Ovary (tissue), 7 donors: ENCODE measurements at regions not wholly inside any gene's neighbourhood (a gene's known extent, or its start where the extent isn't known, plus 50 kb on each side); places are given as distances from the start of the nearest gene placed in this dataset.

Source experiments
- DNase-seq, 5 donors: peaks; one replicate each; pipeline ENCODE4 v3.0.0-alpha.2; 2019 to 2020
- H3K27ac ChIP-seq, 2 donors: fragments of 200-600 bp; one replicate each; pipeline versions ENCODE4 v1.5.1 to v1.8.0; 2019 to 2022
- H3K27me3 ChIP-seq: fragments of 200-600 bp; one replicate; pipeline ENCODE4 v1.8.0; 2022
- H3K36me3 ChIP-seq: fragments of 200-600 bp; sonication (generic); one replicate; pipeline ENCODE4 v1.5.1; 2019
- H3K4me1 ChIP-seq: one replicate; pipeline ENCODE4 v1.8.1; 2013; ENCODE audit warnings: mild to moderate bottlenecking, moderate library complexity; ENCODE audit not compliant: insufficient read depth
- H3K4me3 ChIP-seq: fragments of 200-600 bp; sonication (generic); one replicate; pipeline ENCODE4 v1.5.1; 2017
- H3K9me3 ChIP-seq, 2 donors: fragments of 200-600 bp in 1 of 2; sonication (generic) in 1 of 2; one replicate each; pipeline versions ENCODE4 v1.5.1 to v1.8.1; 2013 to 2019; ENCODE audit warnings: mild to moderate bottlenecking in 1 of 2, moderate library complexity in 1 of 2
- CTCF ChIP-seq, 3 donors: fragments of 450-650 bp in 2 of 3; fragments of 200-600 bp in 1 of 3; IDR thresholded peaks; one replicate each; pipeline versions ENCODE4 v1.5.1 to v1.8.0; 2016 to 2022; ENCODE audit warnings: antibody characterized with exemption in 3 of 3, mild to moderate bottlenecking in 1 of 3
- EP300 ChIP-seq: sonication (generic); formaldehyde crosslinking; IDR thresholded peaks from one replicate; pipeline ENCODE4 v1.6.1; 2017; ENCODE audit warnings: antibody characterized with exemption
- POLR2A ChIP-seq: fragments of 450-650 bp; IDR thresholded peaks from one replicate; pipeline ENCODE4 v1.6.1; 2017; ENCODE audit warnings: antibody characterized with exemption, mild to moderate bottlenecking, moderate library complexity
- WGBS, 3 donors: extraction: QIAGEN DNeasy Blood & Tissue Kit in 1 of 3; methylation state at CpG; one replicate each; pipeline versions ENCODE4 v1.1.5 to v1.1.7; 2013 to 2017; 5-methylcytosine and 5-hydroxymethylcytosine counted together
- intact Hi-C, 4 donors: fragments of 100-400 bp; cut with DNase I; formaldehyde crosslinking; loops; one replicate each; pipeline versions ENCODE4 v1.11.0 to v1.15.1; 2022 to 2023
- donor health status: DM: no; HTN: no; CAD: no; lungs with moderate emphysema.
- donor health status: DM: no; HTN: no; CAD: no.
- donor health status: Bipolar disorder and iron deficiency.
- donor health status: DM: no; HTN: no; CAD: no.
- donor health status: DM: yes; HTN: yes; CAD: no.

DNA sequence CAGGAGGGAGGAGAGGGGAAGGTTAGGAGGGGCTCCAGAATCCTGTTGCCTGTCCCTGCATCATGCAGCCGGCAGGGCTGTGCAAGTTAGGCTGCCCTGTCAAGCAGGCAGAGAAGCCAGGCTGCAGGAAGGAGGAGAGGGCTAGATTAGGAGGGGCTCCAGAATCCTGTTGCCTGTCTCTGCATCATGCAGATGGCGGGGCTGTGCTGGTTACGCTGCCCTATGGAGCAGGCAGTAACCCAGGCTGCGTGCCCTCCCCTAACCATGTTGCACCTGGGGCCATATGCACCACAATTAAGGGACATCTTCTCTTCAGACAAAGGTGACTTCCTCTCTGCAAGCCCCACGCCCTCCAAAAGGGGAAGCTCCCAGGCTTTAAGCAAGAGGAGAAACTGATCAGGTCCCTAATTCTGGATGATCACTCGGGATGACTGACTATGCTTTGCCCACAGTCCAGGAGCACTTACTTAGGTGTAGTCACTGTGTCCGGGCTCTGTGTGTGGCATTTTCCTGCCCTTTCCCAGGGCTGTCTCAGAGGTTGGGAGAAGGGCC is 457.4 kb downstream of the SETD4 start:
- Histone ChIP-seq H3K27ac (no peak overlapping the region), H3K27me3 (no peaks in the 10 kb centered on the region), H3K36me3 (no peaks in the 10 kb centered on the region), H3K4me3 (no peak overlapping the region), H3K9me3 (no peaks in the 10 kb centered on the region), H3K4me1 (no peaks in the 10 kb centered on the region)
- 74 to 92% (median 89%) methylated on average over 7 of the region's 7 CpGs for WGBS, 3 donors
- no peak for DNase-seq
- TF ChIP-seq POLR2A (no peak), EP300 (no peak), CTCF (IDR thresholded peaks at IDR 0.05) (no peak)
- intact Hi-C loops, result loop anchor here in 1 of 4 donors (10.0 kb wide), 1 partner anchor 58 kb away; no protein-coding TSS in a partner anchor

DNA sequence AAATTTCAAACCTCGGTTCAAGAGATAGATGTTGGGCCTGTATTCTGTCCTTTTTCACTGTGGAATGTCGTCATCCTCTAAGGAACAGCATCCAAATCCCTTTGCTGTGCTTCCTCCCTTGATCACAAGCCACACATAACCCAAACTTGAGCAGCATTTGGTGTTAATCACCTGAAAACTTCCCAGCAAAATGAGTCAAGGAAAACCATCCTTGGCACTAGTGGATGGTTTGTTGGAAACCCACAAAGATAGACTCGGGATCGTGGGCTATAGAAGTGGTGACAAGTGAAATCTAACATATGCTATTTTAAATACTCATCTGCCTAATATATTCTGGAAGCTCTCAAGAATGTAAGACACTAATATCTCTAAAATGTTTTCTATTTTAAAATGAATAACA is 459.1 kb downstream of the SETD4 start:
- H3K36me3 ChIP-seq, result no peaks in the 10 kb centered on the region
- intact Hi-C loops, result loop anchor here in 1 of 4 donors (10.0 kb wide), 1 partner anchor 56 kb away; no protein-coding TSS in a partner anchor
- no peak for DNase-seq
- no peaks in the 10 kb centered on the region for H3K27me3 ChIP-seq
- 35 to 43% (median 43%) methylated on average over 4 of the region's 4 CpGs for WGBS, 3 donors
- H3K27ac ChIP-seq, result no peak overlapping the region
- no peaks in the 10 kb centered on the region for H3K4me1 ChIP-seq
- H3K9me3 ChIP-seq, result no peaks in the 10 kb centered on the region
- H3K4me3 ChIP-seq, result no peak overlapping the region
- no peak for TF ChIP-seq CTCF (IDR thresholded peaks at IDR 0.05)
- TF ChIP-seq EP300, result no peak
- no peak for TF ChIP-seq POLR2A

- Histone ChIP-seq H3K4me3 (no peak overlapping the region), H3K4me1 (no peaks in the 10 kb centered on the region), H3K27me3 (no peaks in the 10 kb centered on the region), H3K27ac (no peak overlapping the region), H3K9me3 (no peaks in the 10 kb centered on the region), H3K36me3 (no peaks in the 10 kb centered on the region)
- TF ChIP-seq EP300 (no peak), CTCF (IDR thresholded peaks at IDR 0.05) (no peak), POLR2A (no peak)
- 68 to 83% (median 82%) methylated on average over 8 of the region's 8 CpGs for WGBS, 3 donors
- DNase-seq, result no peak
- intact Hi-C loops, result no loop called here
These were observed 461.2 kb downstream of the SETD4 start for GRCh38 chr21:35599164-35599563.

DNA sequence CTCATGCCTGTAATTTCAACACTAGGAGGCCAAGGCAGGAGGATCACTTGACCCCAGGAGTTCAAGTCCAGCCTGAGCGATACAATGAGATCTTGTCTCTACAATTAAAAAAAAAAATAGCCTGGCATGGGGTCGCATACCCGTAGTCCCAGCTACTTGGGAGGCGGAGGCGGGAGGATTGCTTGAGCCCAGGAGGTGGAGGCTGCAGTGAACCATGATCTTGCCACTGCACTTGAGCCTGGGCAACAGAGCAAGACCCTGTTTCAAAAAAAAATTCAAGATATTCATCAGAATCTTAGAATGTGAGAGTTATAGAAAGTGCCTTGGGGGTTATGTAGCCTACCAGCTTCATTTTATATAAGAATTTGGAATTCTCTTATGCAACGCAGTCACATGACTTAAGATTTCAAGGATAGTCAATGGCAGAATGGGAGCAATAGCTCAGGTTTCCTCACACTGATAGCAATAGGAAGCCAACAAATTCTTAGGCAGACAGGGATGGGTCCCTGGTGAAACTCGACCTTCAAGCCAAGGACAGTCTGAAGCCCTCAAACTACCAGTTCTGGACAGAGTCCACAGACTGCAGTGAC is 462.5 kb downstream of the SETD4 start:
- Histone ChIP-seq H3K36me3 (no peaks in the 10 kb centered on the region), H3K27ac (no peak overlapping the region), H3K4me1 (no peaks in the 10 kb centered on the region), H3K9me3 (no peaks in the 10 kb centered on the region), H3K4me3 (no peak overlapping the region), H3K27me3 (no peaks in the 10 kb centered on the region)
- intact Hi-C loops, result no loop called here
- 87 to 92% (median 91%) methylated on average over 7 of the region's 7 CpGs for WGBS, 3 donors
- TF ChIP-seq CTCF (IDR thresholded peaks at IDR 0.05), result no peak
- no peak for TF ChIP-seq POLR2A
- TF ChIP-seq EP300, result no peak
- no peak for DNase-seq
